DOHH2 (cell line): ENCODE measurements at regions not wholly inside any gene's neighbourhood (a gene's known extent, or its start where the extent isn't known, plus 50 kb on each side); places are given as distances from the start of the nearest gene placed in this dataset.

ENCODE experiments used
- EZH2phosphoT487 ChIP-seq: fragments of 200-600 bp; sonication (generic); IDR thresholded peaks from 2 replicates; pipeline ENCODE4 v1.6.1; 2017; ENCODE audit warnings: borderline replicate concordance, mild to moderate bottlenecking, antibody characterized with exemption, low read length, moderate library complexity, mixed read lengths
- TF ChIP-seq, protein P1 (sequence below): fragments of 200-600 bp; sonication (generic); IDR thresholded peaks from one replicate; pipeline ENCODE4 v1.5.1; 2014; ENCODE audit warnings: antibody characterized with exemption, mild to moderate bottlenecking, low read depth, low read length; ENCODE audit not compliant: poor library complexity, severe bottlenecking

DNA sequence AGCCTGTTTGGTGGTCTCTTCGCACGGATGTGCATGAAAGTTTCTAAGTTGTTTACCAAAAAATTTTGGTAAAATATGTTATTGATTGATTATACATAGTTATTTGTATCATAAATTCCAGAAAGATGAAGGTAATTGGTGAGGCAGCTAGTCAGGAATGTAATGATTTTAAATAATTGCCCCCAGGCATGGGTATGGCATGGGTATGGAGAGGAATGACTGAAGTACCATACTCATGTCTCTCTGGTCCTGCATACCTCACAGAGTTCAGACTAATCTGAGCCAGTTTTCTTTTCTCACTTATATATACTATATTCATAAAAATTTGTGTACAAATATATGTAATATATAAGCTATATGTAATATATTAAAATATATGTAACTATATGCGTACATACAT, 329.0 kb upstream of the TECRL start:
- TF ChIP-seq EZH2phosphoT487: no peak
- TF ChIP-seq, protein P1, sequence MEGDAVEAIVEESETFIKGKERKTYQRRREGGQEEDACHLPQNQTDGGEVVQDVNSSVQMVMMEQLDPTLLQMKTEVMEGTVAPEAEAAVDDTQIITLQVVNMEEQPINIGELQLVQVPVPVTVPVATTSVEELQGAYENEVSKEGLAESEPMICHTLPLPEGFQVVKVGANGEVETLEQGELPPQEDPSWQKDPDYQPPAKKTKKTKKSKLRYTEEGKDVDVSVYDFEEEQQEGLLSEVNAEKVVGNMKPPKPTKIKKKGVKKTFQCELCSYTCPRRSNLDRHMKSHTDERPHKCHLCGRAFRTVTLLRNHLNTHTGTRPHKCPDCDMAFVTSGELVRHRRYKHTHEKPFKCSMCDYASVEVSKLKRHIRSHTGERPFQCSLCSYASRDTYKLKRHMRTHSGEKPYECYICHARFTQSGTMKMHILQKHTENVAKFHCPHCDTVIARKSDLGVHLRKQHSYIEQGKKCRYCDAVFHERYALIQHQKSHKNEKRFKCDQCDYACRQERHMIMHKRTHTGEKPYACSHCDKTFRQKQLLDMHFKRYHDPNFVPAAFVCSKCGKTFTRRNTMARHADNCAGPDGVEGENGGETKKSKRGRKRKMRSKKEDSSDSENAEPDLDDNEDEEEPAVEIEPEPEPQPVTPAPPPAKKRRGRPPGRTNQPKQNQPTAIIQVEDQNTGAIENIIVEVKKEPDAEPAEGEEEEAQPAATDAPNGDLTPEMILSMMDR: no peak
